Omental fat pad (tissue), 3 donors: ENCODE measurements at regions not wholly inside any gene's neighbourhood (a gene's known extent, or its start where the extent isn't known, plus 50 kb on each side); places are given as distances from the start of the nearest gene placed in this dataset.
"Not testable (repeated sequence)": the region's sequence is repeated elsewhere in the genome, so short reads cannot be mapped to it uniquely, and the experiment has no call there.

ENCODE experiments used
- ATAC-seq: fragments of 150-250 bp; one replicate; pipeline ENCODE4 v1.9.1; 2016; ENCODE audit warnings: mild to moderate bottlenecking, moderate library complexity; ENCODE audit not compliant: low FRiP score
- DNase-seq: peaks from one replicate; pipeline ENCODE4 v3.0.0-alpha.2; 2019; ENCODE audit warnings: low spot score
- TF ChIP-seq, protein P1 (sequence below), 3 donors: fragments of 450-650 bp; IDR thresholded peaks; one replicate each; pipeline ENCODE4 v1.5.1; 2016 to 2017; ENCODE audit warnings: antibody characterized with exemption in 3 of 3, mild to moderate bottlenecking in 3 of 3, moderate library complexity in 2 of 3

GRCh38 chr4:159859656-159860148 is 756.8 kb downstream of the RAPGEF2 start:
- TF ChIP-seq, protein P1, sequence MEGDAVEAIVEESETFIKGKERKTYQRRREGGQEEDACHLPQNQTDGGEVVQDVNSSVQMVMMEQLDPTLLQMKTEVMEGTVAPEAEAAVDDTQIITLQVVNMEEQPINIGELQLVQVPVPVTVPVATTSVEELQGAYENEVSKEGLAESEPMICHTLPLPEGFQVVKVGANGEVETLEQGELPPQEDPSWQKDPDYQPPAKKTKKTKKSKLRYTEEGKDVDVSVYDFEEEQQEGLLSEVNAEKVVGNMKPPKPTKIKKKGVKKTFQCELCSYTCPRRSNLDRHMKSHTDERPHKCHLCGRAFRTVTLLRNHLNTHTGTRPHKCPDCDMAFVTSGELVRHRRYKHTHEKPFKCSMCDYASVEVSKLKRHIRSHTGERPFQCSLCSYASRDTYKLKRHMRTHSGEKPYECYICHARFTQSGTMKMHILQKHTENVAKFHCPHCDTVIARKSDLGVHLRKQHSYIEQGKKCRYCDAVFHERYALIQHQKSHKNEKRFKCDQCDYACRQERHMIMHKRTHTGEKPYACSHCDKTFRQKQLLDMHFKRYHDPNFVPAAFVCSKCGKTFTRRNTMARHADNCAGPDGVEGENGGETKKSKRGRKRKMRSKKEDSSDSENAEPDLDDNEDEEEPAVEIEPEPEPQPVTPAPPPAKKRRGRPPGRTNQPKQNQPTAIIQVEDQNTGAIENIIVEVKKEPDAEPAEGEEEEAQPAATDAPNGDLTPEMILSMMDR (IDR thresholded peaks at IDR 0.05): no peak
- ATAC-seq (no peak), DNase-seq (no peak)

DNA sequence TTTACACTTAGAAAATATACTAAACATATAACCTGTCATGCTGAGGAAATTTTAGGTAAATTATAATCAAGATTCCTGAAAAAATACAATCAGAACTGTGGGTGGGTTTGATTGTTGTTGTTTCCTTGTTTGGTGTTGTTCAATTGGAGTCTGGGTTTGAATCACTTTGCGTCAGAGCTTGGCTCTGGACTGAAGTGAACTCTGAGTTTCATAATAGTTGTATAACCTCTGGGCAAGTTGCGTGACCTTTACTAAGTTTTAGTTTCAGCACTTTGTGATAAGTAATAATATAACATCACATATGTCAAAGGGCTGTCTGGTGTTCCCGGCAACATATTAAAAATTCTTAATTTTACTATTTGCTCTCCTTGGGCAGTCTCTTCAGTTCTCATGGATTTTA is 758.1 kb downstream of the RAPGEF2 start:
- DNase-seq (no peak), ATAC-seq (no peak)
- TF ChIP-seq, protein P1 (IDR thresholded peaks at IDR 0.05): no peak

- ATAC-seq (no peak), DNase-seq (no peak)
- TF ChIP-seq, protein P1 (IDR thresholded peaks at IDR 0.05): no peak
Observed at GRCh38 chr4:159864337-159864736, 761.5 kb downstream of the RAPGEF2 start.

- TF ChIP-seq, protein P1 (IDR thresholded peaks at IDR 0.05): no peak
- no peak for DNase-seq
- no peak for ATAC-seq
Observed at GRCh38 chr4:159867673-159868072, 764.8 kb downstream of the RAPGEF2 start.

GRCh38 chr4:159868936-159869335 is 766.1 kb downstream of the RAPGEF2 start:
- ATAC-seq, DNase-seq: not testable (repeated sequence)

DNA sequence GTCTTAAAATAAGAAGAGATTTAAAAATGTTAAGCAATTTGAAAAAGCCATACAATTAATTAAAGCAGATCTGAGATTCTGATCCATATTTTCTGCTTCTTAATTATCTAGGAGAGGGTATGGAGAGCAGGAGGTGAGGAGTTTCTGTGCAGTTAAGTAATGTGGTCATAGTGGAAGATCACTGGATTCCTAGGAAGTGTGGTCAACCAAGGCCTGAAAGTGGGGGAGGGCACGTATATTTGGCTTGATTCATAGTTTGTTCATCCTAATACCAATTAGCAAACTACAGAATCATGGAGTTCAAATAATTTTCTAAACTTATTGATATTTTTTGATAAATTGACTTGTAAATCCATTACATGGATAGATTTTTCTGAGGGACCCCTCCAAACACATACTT is 768.3 kb downstream of the RAPGEF2 start:
- TF ChIP-seq, protein P1 (IDR thresholded peaks at IDR 0.05): no peak
- ATAC-seq (no peak), DNase-seq (no peak)

DNA sequence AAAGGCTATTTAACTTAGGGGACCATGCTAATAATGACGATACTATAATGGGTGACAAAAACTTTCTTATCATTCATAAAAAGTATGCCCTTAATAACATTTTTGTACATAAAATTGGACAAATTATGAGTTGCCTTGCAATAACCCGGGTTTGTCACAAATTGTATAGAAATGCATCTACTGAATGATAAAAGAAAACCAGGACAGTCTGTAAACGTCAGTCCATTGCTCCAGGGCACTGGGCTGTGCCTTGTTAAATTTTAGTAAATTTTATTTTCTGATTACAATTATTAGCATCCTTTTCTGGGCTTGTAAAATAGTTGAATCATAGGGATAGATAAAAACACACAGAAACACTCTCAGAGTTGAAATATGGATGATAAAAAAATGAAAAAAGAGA is 778.3 kb downstream of the RAPGEF2 start:
- ATAC-seq (no peak), DNase-seq (no peak)
- TF ChIP-seq, protein P1 (IDR thresholded peaks at IDR 0.05): no peak

DNA sequence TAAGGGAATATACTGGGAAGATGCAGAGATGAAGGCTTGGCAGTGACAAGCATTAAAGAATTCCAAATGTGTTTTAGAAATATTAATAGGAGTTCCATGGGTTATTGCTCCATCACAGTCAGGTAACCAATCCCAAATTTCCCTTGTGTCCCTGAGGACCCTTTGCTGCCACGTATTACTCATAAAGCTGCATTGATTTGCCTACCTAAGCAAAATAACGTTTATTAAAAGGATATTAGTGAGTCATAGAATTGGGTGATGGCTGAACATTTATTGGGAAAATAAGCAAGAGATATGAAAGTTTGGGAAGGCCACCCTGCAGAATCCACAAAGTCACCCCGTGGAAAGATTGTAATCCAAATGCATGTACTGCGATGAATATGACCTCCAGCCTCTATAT is 782.1 kb downstream of the RAPGEF2 start:
- DNase-seq: no peak
- no peak for ATAC-seq
- TF ChIP-seq, protein P1 (IDR thresholded peaks at IDR 0.05): no peak
